ENCODE measurements at regions not wholly inside any gene's neighbourhood (a gene's known extent, or its start where the extent isn't known, plus 50 kb on each side); places are given as distances from the start of the nearest gene placed in this dataset.

GRCh38 chr18:65516209-65516608 lies 234.6 kb upstream of the CDH7 start:
- H3K9me3 Mint-ChIP-seq: peaks cover under 1% of the 10 kb centered on the region; the same call in 1 of the 2 replicates
- ATAC-seq (no peak), DNase-seq (ENCODE audit: low spot score) (no peak)
- H3K36me3 Mint-ChIP-seq: no peaks in the 10 kb centered on the region
- H3K4me3 Mint-ChIP-seq: no peak overlapping the region
- no peak overlapping the region for H3K27ac Mint-ChIP-seq
- TF ChIP-seq EMX1 (CRISPR knock-in tag; IDR thresholded peaks at IDR 0.05): no peak
- TF ChIP-seq OVOL2 (CRISPR knock-in tag; IDR thresholded peaks at IDR 0.05; ENCODE audit: borderline replicate concordance): no peak
- TF ChIP-seq NFATC4 (CRISPR knock-in tag; IDR thresholded peaks at IDR 0.05): no peak
- no peak for TF ChIP-seq CBFB (CRISPR knock-in tag; IDR thresholded peaks at IDR 0.05; ENCODE audit: low read depth)
- TF ChIP-seq FOXP1 (CRISPR knock-in tag; IDR thresholded peaks at IDR 0.05; ENCODE audit: borderline replicate concordance): no peak
- no peak for TF ChIP-seq USF1 (CRISPR knock-in tag; IDR thresholded peaks at IDR 0.05)
- TF ChIP-seq ZNF121 (CRISPR knock-in tag; IDR thresholded peaks at IDR 0.05): no peak
- no peak for TF ChIP-seq ZMAT4 (CRISPR knock-in tag; IDR thresholded peaks at IDR 0.05)
- no peak for TF ChIP-seq ZNF317 (CRISPR knock-in tag; IDR thresholded peaks at IDR 0.05; ENCODE audit: borderline replicate concordance, low read depth)
- TF ChIP-seq NFE2L1 (CRISPR knock-in tag; IDR thresholded peaks at IDR 0.05): no peak
- TF ChIP-seq ATF6 (CRISPR knock-in tag; IDR thresholded peaks at IDR 0.05): no peak
- no peaks in the 10 kb centered on the region for H3K27me3 Mint-ChIP-seq (ENCODE audit: low read depth)
- no peaks in the 10 kb centered on the region for H3K4me1 Mint-ChIP-seq
- ChIA-PET CTCF (no interaction called here), POLR2A (no interaction called here)

GRCh38 chr18:65498605-65499004 lies 252.2 kb upstream of the CDH7 start:
- no peaks in the 10 kb centered on the region for H3K9me3 Mint-ChIP-seq
- H3K36me3 Mint-ChIP-seq: no peaks in the 10 kb centered on the region
- no peaks in the 10 kb centered on the region for H3K27me3 Mint-ChIP-seq (ENCODE audit: low read depth)
- peak; percentile 61 for ATAC-seq
- CTCF ChIA-PET: no interaction called here
- no peak overlapping the region for H3K4me3 Mint-ChIP-seq
- peaks cover 14% of the 10 kb centered on the region for H3K4me1 Mint-ChIP-seq
- H3K27ac Mint-ChIP-seq: peak overlapping the region; percentile 60; the same call in 1 of the 2 replicates
- POLR2A ChIA-PET: no interaction called here
- DNase-seq (ENCODE audit: low spot score): no peak
- TF ChIP-seq CDX4 (CRISPR knock-in tag; IDR thresholded peaks at IDR 0.05; ENCODE audit: borderline replicate concordance) (no peak), ZNF121 (CRISPR knock-in tag; IDR thresholded peaks at IDR 0.05) (no peak), SMAD4 (CRISPR knock-in tag; IDR thresholded peaks at IDR 0.05) (no peak), ZNF317 (CRISPR knock-in tag; IDR thresholded peaks at IDR 0.05; ENCODE audit: borderline replicate concordance, low read depth) (no peak), NR3C1 (CRISPR knock-in tag; conservative IDR thresholded peaks at IDR 0.05; ENCODE audit: low read depth) (no peak), CBFB (CRISPR knock-in tag; IDR thresholded peaks at IDR 0.05; ENCODE audit: low read depth) (no peak), E2F5 (CRISPR knock-in tag; IDR thresholded peaks at IDR 0.05) (no peak), USF1 (CRISPR knock-in tag; IDR thresholded peaks at IDR 0.05) (no peak), ATF1 (CRISPR knock-in tag; IDR thresholded peaks at IDR 0.05) (no peak), TCF7 (CRISPR knock-in tag; IDR thresholded peaks at IDR 0.05; ENCODE audit: low read depth) (no peak), GTF2I (CRISPR knock-in tag; conservative IDR thresholded peaks at IDR 0.05) (no peak), IRF1 (CRISPR knock-in tag; IDR thresholded peaks at IDR 0.05) (no peak), NFYB (CRISPR knock-in tag; conservative IDR thresholded peaks at IDR 0.05; ENCODE audit: low read depth) (no peak), ZNF416 (CRISPR knock-in tag; IDR thresholded peaks at IDR 0.05) (no peak), NR1H2 (CRISPR knock-in tag; IDR thresholded peaks at IDR 0.05) (no peak), ZNF425 (CRISPR knock-in tag; conservative IDR thresholded peaks at IDR 0.05) (no peak), ZSCAN18 (CRISPR knock-in tag; IDR thresholded peaks at IDR 0.05) (no peak)
